OCI-LY7 (cell line): ENCODE measurements at regions not wholly inside any gene's neighbourhood (a gene's known extent, or its start where the extent isn't known, plus 50 kb on each side); places are given as distances from the start of the nearest gene placed in this dataset.

Experiments used
- BruUV-seq: library from RNA; stranded (reverse); fragments of 400-500 nt; replicated peaks from 2 replicates; lab custom pipeline; 2021; lab: Mats Ljungman, UMichigan
- CTCF ChIA-PET: fragments of 300-600 bp; sonication (Branson Sonifier 250); formaldehyde crosslinking; loops from one replicate; lab custom pipeline; 2022; ENCODE audit warnings: antibody characterized with exemption; ENCODE audit not compliant: unreplicated experiment; lab: Charles Lee
- POLR2A ChIA-PET: fragments of 300-600 bp; sonication (Branson Sonifier 250); formaldehyde crosslinking; loops from one replicate; lab custom pipeline; 2022; ENCODE audit warnings: antibody characterized with exemption; lab: Charles Lee
- DNase-seq: peaks from one replicate; pipeline ENCODE4 v3.0.0-alpha.2; 2015; ENCODE audit warnings: low spot score
- H2AFZ ChIP-seq: fragments of 200-600 bp; sonication (generic), shearing (Covaris generic); 2 replicates; pipeline ENCODE4 v1.6.1; 2014; ENCODE audit warnings: mild to moderate bottlenecking, antibody characterized with exemption, low read length, moderate library complexity
- H3K27ac ChIP-seq: fragments of 200-600 bp; sonication (generic); 2 replicates; pipeline ENCODE4 v1.5.1; 2014; ENCODE audit warnings: mixed run types, low read depth, mild to moderate bottlenecking, moderate library complexity, low read length, inconsistent platforms; ENCODE audit not compliant: poor library complexity, severe bottlenecking
- H3K36me3 ChIP-seq: fragments of 200-600 bp; sonication (generic); 2 replicates; pipeline ENCODE4 v1.6.1; 2014; ENCODE audit warnings: mild to moderate bottlenecking, antibody characterized with exemption, low read length, moderate library complexity, mixed read lengths; ENCODE audit not compliant: insufficient read depth
- H3K4me1 ChIP-seq: fragments of 200-600 bp; sonication (generic); 2 replicates; pipeline ENCODE4 v1.5.1; 2014; ENCODE audit warnings: mild to moderate bottlenecking, low read length; ENCODE audit not compliant: insufficient read depth, poor library complexity, severe bottlenecking
- H3K4me2 ChIP-seq: fragments of 200-600 bp; sonication (generic); 2 replicates; pipeline ENCODE4 v1.6.1; 2014; ENCODE audit warnings: mild to moderate bottlenecking, low read length
- H3K4me3 ChIP-seq: fragments of 200-600 bp; sonication (generic); 2 replicates; pipeline ENCODE4 v1.5.1; 2014; ENCODE audit warnings: mild to moderate bottlenecking, low read depth, low read length; ENCODE audit not compliant: poor library complexity, severe bottlenecking
- H3K79me2 ChIP-seq: fragments of 200-600 bp; sonication (generic); 2 replicates; pipeline ENCODE4 v1.6.1; 2016; ENCODE audit warnings: low read depth, mild to moderate bottlenecking, low read length, moderate library complexity, mixed read lengths; ENCODE audit not compliant: insufficient read depth
- H3K9me2 ChIP-seq: fragments of 200-600 bp; sonication (generic); 2 replicates; pipeline ENCODE4 v1.6.1; 2016; ENCODE audit warnings: mild to moderate bottlenecking, low read length, mixed read lengths; ENCODE audit not compliant: insufficient read depth
- H3K9me3 ChIP-seq: fragments of 200-600 bp; sonication (generic); 2 replicates; pipeline ENCODE4 v1.6.1; 2014; ENCODE audit warnings: mild to moderate bottlenecking, mixed run types, low read length, mixed read lengths
- H4K20me1 ChIP-seq: fragments of 200-600 bp; sonication (generic); 2 replicates; pipeline ENCODE4 v1.6.1; 2014; ENCODE audit warnings: mild to moderate bottlenecking, antibody characterized with exemption, low read length, moderate library complexity, mixed read lengths; ENCODE audit not compliant: insufficient read depth
- CTCF ChIP-seq: fragments of 200-600 bp; sonication (generic); conservative IDR thresholded peaks from 2 replicates; pipeline ENCODE4 v1.5.1; 2014; ENCODE audit warnings: mild to moderate bottlenecking, antibody characterized with exemption, low read length, moderate library complexity, mixed read lengths
- EZH2phosphoT487 ChIP-seq: fragments of 200-600 bp; sonication (generic); IDR thresholded peaks from 2 replicates; pipeline ENCODE4 v1.6.1; 2018; ENCODE audit warnings: low read depth, borderline replicate concordance, mild to moderate bottlenecking, mixed run types, antibody characterized with exemption, low read length, moderate library complexity, mixed read lengths
- intact Hi-C: fragments of 100-400 bp; cut with micrococcal nuclease; formaldehyde crosslinking; loops from one replicate; pipeline ENCODE4 v1.10.0; 2022; ENCODE audit not compliant: unreplicated experiment

- H3K4me3 ChIP-seq, result no peak overlapping the region
- POLR2A ChIA-PET, result no interaction called here
- no peaks in the 10 kb centered on the region for H3K4me1 ChIP-seq
- H3K9me3 ChIP-seq, result no peaks in the 10 kb centered on the region
- no peaks in the 10 kb centered on the region for H3K79me2 ChIP-seq
- H3K9me2 ChIP-seq, result no peaks in the 10 kb centered on the region
- no peaks in the 10 kb centered on the region for H4K20me1 ChIP-seq
- DNase-seq, result no peak
- no peak overlapping the region for H2AFZ ChIP-seq
- intact Hi-C loops, result no loop called here
- no peak overlapping the region for H3K4me2 ChIP-seq
- no TSS peak for BruUV-seq
- CTCF ChIA-PET, result no interaction called here
- H3K36me3 ChIP-seq, result no peaks in the 10 kb centered on the region
- TF ChIP-seq CTCF (no peak), EZH2phosphoT487 (no peak)
- no peak overlapping the region for H3K27ac ChIP-seq
Observed at GRCh38 chr9:115743709-115744605, 409.6 kb upstream of the PAPPA start.

GRCh38 chr9:115746496-115746895 is 407.1 kb upstream of the PAPPA start:
- Histone ChIP-seq H3K36me3 (no peaks in the 10 kb centered on the region), H4K20me1 (no peaks in the 10 kb centered on the region), H3K9me2 (no peaks in the 10 kb centered on the region), H3K4me1 (no peaks in the 10 kb centered on the region), H3K79me2 (no peaks in the 10 kb centered on the region), H3K27ac (no peak overlapping the region), H2AFZ (no peak overlapping the region), H3K4me3 (no peak overlapping the region), H3K9me3 (no peaks in the 10 kb centered on the region), H3K4me2 (no peak overlapping the region)
- intact Hi-C loops, result no loop called here
- POLR2A ChIA-PET, result no interaction called here
- DNase-seq, result no peak
- CTCF ChIA-PET, result no interaction called here
- no TSS peak for BruUV-seq
- TF ChIP-seq EZH2phosphoT487, result no peak

- no peaks in the 10 kb centered on the region for H3K4me1 ChIP-seq
- no peak overlapping the region for H3K4me3 ChIP-seq
- no peak overlapping the region for H2AFZ ChIP-seq
- ChIA-PET CTCF (no interaction called here), POLR2A (interaction anchor here (1.6 kb wide), 1 partner anchor 18 kb away, joined by 3 read pairs; no protein-coding TSS in a partner anchor)
- intact Hi-C loops, result no loop called here
- H3K4me2 ChIP-seq, result no peak overlapping the region
- no TSS peak for BruUV-seq
- no peaks in the 10 kb centered on the region for H3K9me2 ChIP-seq
- no peaks in the 10 kb centered on the region for H4K20me1 ChIP-seq
- H3K79me2 ChIP-seq, result no peaks in the 10 kb centered on the region
- no peaks in the 10 kb centered on the region for H3K36me3 ChIP-seq
- DNase-seq, result no peak
- H3K27ac ChIP-seq, result no peak overlapping the region
- TF ChIP-seq EZH2phosphoT487 (no peak), CTCF (no peak)
- no peaks in the 10 kb centered on the region for H3K9me3 ChIP-seq
Observed at GRCh38 chr9:115747731-115748130, 405.9 kb upstream of the PAPPA start.
